Thoracic aorta (tissue), 2 donors: ENCODE measurements at regions not wholly inside any gene's neighbourhood (a gene's known extent, or its start where the extent isn't known, plus 50 kb on each side); places are given as distances from the start of the nearest gene placed in this dataset.

Experiments used
- ATAC-seq: fragments of 150-250 bp; one replicate; pipeline ENCODE4 v1.8.0; 2017; ENCODE audit warnings: low read depth; ENCODE audit not compliant: insufficient number of reproducible peaks, low FRiP score
- DNase-seq: peaks from one replicate; pipeline ENCODE4 v3.0.0-alpha.2; 2020; ENCODE audit warnings: low spot score
- H3K27ac ChIP-seq, 2 donors: fragments of 200-600 bp; sonication (generic); 1 replicate in 1 of 2; 2 replicates in 1 of 2; pipeline ENCODE4 v1.5.1; 2016; ENCODE audit warnings: mild to moderate bottlenecking in 2 of 2, moderate library complexity in 2 of 2
- H3K27me3 ChIP-seq: fragments of 200-600 bp; sonication (generic); replicated peaks from 2 replicates; pipeline ENCODE4 v1.6.0; 2016; ENCODE audit warnings: mild to moderate bottlenecking; ENCODE audit not compliant: insufficient read depth
- H3K36me3 ChIP-seq: fragments of 200-600 bp; sonication (generic); one replicate; pipeline ENCODE4 v1.5.1; 2016
- H3K4me1 ChIP-seq, 2 donors: fragments of 200-600 bp; sonication (generic); 1 replicate in 1 of 2; 2 replicates in 1 of 2; pipeline versions ENCODE4 v1.5.1 to v1.6.0; 2016; ENCODE audit warnings: low read depth in 2 of 2, mild to moderate bottlenecking in 1 of 2; ENCODE audit not compliant: control insufficient read depth in 1 of 2
- H3K4me3 ChIP-seq: fragments of 200-600 bp; sonication (generic); 2 replicates; pipeline ENCODE4 v1.5.1; 2016; ENCODE audit warnings: mild to moderate bottlenecking
- H3K9me3 ChIP-seq: fragments of 200-600 bp; sonication (generic); 2 replicates; pipeline ENCODE4 v1.5.1; 2016
- TF ChIP-seq, protein P1 (sequence below): fragments of 200-600 bp; sonication (generic); IDR thresholded peaks from one replicate; pipeline ENCODE4 v1.5.1; 2019; ENCODE audit warnings: antibody characterized with exemption

DNA sequence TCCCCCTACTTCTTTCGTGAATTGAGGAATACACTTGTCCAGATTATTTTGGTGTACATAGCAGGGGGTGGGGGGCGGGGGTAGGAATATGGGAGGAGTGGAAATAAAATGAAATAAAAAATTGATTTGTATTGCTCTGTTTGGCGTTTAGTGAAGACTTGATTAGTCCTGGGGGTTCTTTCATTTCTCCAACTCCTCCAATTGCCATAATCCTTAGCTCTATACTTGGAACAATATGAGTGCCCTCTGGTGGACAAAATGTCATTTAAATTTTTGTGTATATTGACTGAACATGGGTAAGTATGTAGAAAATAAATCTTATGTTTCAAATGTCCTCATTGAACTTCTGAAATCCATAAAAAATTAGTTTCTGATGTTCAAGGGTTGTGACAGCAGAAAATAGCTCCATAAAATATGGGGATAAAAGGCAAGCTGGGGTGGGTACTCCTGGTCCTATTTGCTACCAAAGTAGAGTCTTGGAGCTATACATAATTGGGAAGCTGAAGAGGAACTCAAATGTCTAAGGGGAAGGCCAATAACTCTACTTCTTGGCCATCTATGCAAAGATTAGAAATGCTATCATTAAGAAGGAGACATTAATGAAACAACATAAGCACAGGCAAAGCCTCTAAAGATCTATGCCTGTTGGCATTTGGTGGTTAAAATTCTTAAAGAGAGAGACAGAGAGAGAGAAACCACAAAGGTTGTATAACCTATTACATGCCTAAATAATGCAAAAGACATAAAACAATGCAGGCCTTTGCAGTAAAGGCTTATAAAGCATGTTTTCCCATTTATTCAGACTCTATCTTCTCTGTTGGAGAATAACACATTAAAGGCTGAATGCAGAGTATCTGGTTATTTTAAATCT, 421.6 kb downstream of the METTL15 start:
- no peak overlapping the region for H3K4me3 ChIP-seq
- H3K9me3 ChIP-seq: peaks cover 7% of the 10 kb centered on the region
- no peak for ATAC-seq
- H3K4me1 ChIP-seq: no peaks in the 10 kb centered on the region
- DNase-seq: no peak
- no peak overlapping the region for H3K27ac ChIP-seq
- no peaks in the 10 kb centered on the region for H3K36me3 ChIP-seq
- H3K27me3 ChIP-seq: no peaks in the 10 kb centered on the region
- TF ChIP-seq, protein P1, sequence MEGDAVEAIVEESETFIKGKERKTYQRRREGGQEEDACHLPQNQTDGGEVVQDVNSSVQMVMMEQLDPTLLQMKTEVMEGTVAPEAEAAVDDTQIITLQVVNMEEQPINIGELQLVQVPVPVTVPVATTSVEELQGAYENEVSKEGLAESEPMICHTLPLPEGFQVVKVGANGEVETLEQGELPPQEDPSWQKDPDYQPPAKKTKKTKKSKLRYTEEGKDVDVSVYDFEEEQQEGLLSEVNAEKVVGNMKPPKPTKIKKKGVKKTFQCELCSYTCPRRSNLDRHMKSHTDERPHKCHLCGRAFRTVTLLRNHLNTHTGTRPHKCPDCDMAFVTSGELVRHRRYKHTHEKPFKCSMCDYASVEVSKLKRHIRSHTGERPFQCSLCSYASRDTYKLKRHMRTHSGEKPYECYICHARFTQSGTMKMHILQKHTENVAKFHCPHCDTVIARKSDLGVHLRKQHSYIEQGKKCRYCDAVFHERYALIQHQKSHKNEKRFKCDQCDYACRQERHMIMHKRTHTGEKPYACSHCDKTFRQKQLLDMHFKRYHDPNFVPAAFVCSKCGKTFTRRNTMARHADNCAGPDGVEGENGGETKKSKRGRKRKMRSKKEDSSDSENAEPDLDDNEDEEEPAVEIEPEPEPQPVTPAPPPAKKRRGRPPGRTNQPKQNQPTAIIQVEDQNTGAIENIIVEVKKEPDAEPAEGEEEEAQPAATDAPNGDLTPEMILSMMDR: peak; percentile 36

DNA sequence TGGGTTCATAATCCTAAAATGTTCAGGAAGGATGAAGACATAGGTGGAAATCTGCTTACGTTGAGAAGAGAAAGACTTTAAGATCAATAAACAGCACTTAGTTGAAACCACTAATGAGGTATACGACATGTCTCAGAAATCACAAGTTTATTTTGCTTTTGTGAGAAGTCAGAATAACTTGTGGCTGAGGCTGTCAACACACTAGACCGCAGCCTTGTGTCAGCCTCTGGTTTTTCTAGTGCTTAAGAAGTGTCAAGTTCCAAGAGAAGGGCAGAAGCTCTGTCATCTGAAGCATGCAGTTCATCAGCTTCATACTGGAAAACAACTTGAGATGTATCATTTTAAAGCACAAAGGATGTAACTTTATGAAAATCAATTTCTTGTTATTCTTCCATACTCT, 420.9 kb downstream of the METTL15 start:
- H3K36me3 ChIP-seq: no peaks in the 10 kb centered on the region
- TF ChIP-seq, protein P1: no peak
- peaks cover 7% of the 10 kb centered on the region for H3K9me3 ChIP-seq
- no peak overlapping the region for H3K27ac ChIP-seq
- ATAC-seq (no peak), DNase-seq (no peak)
- no peaks in the 10 kb centered on the region for H3K27me3 ChIP-seq
- H3K4me1 ChIP-seq: no peaks in the 10 kb centered on the region
- H3K4me3 ChIP-seq: no peak overlapping the region

DNA sequence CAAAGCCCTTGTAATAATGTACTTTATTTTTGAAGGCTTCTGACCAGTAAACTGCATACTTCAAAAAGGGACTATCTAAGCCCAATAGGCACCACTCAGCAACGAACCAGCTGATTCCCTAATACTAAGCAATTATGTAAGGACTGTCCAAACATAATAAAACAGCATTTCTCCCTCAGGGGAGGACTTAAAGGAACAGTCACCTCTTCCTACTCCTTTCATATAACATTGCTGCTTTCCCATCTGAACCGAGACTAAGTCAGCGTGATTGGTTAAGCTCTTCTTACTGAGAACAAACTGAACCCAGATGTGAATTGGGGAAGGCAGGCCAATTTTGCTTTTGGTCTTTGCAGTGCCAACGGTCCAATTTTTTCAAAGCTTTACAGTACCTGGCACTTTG, 420.0 kb downstream of the METTL15 start:
- no peaks in the 10 kb centered on the region for H3K4me1 ChIP-seq
- no peak for ATAC-seq
- no peak for DNase-seq
- H3K36me3 ChIP-seq: no peaks in the 10 kb centered on the region
- no peak overlapping the region for H3K27ac ChIP-seq
- TF ChIP-seq, protein P1: no peak
- H3K27me3 ChIP-seq: no peaks in the 10 kb centered on the region
- H3K4me3 ChIP-seq: no peak overlapping the region
- H3K9me3 ChIP-seq: peaks cover 7% of the 10 kb centered on the region

DNA sequence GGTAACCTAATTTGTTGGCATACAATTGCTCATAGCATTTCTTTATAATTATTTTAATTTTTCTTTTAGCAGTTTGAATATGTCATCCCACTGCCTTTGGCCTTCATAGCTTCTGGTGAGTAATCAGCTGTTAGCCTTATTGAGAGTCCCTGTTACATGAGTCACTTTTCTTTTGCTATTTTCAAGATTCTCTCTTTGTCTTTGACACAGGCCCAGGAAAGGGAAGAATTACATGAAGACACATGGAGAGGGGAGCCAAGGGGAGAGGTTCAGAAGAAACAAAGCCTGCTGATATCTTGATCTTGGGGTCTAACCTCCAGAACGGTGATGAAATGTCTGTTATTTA, 418.2 kb downstream of the METTL15 start:
- Histone ChIP-seq H3K36me3 (no peaks in the 10 kb centered on the region), H3K4me1 (no peaks in the 10 kb centered on the region), H3K4me3 (no peak overlapping the region), H3K27me3 (no peaks in the 10 kb centered on the region), H3K27ac (no peak overlapping the region), H3K9me3 (peaks cover 7% of the 10 kb centered on the region)
- ATAC-seq (no peak), DNase-seq (no peak)
- TF ChIP-seq, protein P1: no peak

DNA sequence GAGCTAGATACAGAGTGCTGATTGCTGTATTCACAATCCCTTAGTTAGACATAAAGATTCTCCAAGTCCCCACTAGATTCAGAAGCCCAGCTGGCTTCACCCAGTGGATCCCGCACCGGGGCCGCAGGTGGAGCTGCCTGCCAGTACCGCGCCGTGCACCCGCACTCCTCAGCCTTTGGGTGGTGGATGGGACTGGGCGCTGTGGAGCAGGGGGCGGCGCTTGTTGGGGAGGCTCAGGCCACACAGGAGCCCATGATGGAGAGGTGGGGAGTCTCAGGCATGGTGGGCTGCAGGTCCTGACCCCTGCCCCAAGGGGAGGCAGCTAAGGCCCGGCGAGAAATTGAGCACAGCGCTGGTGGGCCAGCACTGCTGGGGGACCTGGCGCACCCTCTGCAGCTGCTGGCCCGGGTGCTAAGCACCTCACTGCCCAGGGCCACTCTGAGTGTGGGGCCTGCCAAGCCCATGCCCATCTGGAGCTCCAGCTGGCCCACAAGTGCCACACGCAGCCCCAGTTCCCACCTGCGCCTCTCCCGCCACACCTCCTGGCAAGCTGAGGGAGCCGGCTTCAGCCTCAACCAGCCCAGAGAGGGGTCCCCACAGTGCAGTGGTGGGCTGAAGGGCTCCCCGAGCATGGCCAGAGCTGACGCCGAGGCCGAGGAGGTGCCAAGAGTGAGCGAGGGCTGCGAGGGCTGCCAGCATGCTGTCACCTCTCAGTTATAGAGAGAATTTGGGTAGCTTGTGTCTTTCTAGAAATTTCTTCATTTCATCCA, 417.6 kb downstream of the METTL15 start:
- no peak overlapping the region for H3K4me3 ChIP-seq
- H3K9me3 ChIP-seq: peaks cover 7% of the 10 kb centered on the region
- DNase-seq (no peak), ATAC-seq (no peak)
- no peaks in the 10 kb centered on the region for H3K27me3 ChIP-seq
- H3K27ac ChIP-seq: no peak overlapping the region
- no peaks in the 10 kb centered on the region for H3K4me1 ChIP-seq
- TF ChIP-seq, protein P1: no peak
- H3K36me3 ChIP-seq: no peaks in the 10 kb centered on the region
